ENCODE measurements at regions not wholly inside any gene's neighbourhood (a gene's known extent, or its start where the extent isn't known, plus 50 kb on each side); places are given as distances from the start of the nearest gene placed in this dataset.

DNA sequence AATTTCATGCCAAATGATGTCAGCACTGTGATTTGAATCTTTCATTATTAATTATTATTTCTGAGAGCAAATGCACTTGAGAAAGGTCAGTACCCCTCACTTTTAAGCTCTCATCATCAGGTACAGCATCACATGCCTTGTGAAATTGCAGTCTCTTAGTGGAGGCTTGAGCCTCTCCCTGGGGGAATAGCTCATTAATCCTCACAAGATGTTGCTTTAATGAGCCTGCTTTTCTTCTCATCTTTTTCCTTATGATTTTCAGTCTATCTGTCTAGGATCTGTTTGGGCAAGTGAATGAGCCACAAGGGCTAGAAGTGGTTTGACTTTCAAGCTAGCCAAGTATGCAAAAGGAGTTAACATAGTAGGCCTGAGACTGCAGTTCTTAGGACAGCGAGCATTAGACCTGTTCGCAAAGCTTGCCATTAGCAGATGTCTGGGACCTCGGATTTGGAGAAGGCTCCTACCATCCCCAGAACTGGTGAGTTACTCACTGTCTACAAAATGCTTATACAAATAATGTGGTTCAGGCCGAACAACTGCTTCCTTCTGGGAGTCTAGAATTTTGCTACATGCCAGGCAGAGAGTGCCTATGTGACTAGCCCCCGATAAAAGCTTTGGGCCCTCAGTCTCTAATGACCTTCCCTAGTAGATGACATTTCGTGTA, 174.5 kb downstream of the IL15 start:
- no peak overlapping the region for H3K27ac Mint-ChIP-seq
- ATAC-seq, result peak; percentile 26; the same call in 1 of the 2 replicates

More for the DNA sequence above, 174.5 kb downstream of the IL15 start:
- TF ChIP-seq, protein P1, sequence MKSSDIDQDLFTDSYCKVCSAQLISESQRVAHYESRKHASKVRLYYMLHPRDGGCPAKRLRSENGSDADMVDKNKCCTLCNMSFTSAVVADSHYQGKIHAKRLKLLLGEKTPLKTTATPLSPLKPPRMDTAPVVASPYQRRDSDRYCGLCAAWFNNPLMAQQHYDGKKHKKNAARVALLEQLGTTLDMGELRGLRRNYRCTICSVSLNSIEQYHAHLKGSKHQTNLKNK (CRISPR knock-in tag; IDR thresholded peaks at IDR 0.05), result no peak
- TF ChIP-seq HMGA2 (CRISPR knock-in tag; IDR thresholded peaks at IDR 0.05), result no peak
- no peak for TF ChIP-seq CREM (CRISPR knock-in tag; IDR thresholded peaks at IDR 0.05)
- TF ChIP-seq, protein P2, sequence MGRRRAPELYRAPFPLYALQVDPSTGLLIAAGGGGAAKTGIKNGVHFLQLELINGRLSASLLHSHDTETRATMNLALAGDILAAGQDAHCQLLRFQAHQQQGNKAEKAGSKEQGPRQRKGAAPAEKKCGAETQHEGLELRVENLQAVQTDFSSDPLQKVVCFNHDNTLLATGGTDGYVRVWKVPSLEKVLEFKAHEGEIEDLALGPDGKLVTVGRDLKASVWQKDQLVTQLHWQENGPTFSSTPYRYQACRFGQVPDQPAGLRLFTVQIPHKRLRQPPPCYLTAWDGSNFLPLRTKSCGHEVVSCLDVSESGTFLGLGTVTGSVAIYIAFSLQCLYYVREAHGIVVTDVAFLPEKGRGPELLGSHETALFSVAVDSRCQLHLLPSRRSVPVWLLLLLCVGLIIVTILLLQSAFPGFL (CRISPR knock-in tag; IDR thresholded peaks at IDR 0.05; ENCODE audit: borderline replicate concordance), result no peak
- TF ChIP-seq, protein P3, sequence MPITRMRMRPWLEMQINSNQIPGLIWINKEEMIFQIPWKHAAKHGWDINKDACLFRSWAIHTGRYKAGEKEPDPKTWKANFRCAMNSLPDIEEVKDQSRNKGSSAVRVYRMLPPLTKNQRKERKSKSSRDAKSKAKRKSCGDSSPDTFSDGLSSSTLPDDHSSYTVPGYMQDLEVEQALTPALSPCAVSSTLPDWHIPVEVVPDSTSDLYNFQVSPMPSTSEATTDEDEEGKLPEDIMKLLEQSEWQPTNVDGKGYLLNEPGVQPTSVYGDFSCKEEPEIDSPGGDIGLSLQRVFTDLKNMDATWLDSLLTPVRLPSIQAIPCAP (CRISPR knock-in tag; IDR thresholded peaks at IDR 0.05), result no peak
- TF ChIP-seq, protein P4, sequence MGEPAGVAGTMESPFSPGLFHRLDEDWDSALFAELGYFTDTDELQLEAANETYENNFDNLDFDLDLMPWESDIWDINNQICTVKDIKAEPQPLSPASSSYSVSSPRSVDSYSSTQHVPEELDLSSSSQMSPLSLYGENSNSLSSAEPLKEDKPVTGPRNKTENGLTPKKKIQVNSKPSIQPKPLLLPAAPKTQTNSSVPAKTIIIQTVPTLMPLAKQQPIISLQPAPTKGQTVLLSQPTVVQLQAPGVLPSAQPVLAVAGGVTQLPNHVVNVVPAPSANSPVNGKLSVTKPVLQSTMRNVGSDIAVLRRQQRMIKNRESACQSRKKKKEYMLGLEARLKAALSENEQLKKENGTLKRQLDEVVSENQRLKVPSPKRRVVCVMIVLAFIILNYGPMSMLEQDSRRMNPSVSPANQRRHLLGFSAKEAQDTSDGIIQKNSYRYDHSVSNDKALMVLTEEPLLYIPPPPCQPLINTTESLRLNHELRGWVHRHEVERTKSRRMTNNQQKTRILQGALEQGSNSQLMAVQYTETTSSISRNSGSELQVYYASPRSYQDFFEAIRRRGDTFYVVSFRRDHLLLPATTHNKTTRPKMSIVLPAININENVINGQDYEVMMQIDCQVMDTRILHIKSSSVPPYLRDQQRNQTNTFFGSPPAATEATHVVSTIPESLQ (CRISPR knock-in tag; IDR thresholded peaks at IDR 0.05), result no peak
- TF ChIP-seq, protein P5, sequence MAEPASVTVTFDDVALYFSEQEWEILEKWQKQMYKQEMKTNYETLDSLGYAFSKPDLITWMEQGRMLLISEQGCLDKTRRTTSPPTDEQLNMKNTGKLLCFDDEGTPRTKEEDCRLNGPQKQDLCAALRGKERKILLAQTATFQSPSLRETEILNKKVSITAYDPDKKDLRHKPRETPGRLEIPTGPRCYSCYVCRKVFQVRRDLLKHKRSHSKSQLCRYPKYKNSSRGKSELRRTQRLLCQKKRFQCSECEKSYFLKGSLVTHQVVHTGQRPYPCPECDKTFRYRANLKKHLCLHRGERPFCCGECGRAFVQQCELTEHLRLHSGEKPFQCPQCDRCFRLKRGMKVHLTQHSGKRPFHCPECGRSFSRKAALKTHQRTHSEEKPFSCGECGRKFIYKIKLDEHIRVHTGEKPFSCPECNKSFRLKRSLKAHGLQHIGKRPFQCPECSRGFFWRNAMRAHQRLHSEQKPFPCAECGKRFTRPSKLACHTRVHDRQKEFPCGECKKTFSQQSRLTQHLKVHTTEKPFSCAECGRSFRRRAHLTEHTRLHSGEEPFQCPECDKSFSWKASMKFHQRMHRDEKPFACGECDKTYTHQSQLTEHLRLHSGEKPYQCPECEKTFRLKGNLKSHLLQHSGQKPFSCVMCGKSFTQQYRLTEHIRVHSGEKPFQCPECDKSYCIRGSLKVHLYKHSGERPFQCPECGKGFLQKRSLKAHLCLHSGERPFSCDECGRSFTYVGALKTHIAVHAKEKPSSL (CRISPR knock-in tag; conservative IDR thresholded peaks at IDR 0.05), result no peak
- TF ChIP-seq, protein P6, sequence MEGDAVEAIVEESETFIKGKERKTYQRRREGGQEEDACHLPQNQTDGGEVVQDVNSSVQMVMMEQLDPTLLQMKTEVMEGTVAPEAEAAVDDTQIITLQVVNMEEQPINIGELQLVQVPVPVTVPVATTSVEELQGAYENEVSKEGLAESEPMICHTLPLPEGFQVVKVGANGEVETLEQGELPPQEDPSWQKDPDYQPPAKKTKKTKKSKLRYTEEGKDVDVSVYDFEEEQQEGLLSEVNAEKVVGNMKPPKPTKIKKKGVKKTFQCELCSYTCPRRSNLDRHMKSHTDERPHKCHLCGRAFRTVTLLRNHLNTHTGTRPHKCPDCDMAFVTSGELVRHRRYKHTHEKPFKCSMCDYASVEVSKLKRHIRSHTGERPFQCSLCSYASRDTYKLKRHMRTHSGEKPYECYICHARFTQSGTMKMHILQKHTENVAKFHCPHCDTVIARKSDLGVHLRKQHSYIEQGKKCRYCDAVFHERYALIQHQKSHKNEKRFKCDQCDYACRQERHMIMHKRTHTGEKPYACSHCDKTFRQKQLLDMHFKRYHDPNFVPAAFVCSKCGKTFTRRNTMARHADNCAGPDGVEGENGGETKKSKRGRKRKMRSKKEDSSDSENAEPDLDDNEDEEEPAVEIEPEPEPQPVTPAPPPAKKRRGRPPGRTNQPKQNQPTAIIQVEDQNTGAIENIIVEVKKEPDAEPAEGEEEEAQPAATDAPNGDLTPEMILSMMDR (IDR thresholded peaks at IDR 0.05), result no peak
- TF ChIP-seq, protein P7, sequence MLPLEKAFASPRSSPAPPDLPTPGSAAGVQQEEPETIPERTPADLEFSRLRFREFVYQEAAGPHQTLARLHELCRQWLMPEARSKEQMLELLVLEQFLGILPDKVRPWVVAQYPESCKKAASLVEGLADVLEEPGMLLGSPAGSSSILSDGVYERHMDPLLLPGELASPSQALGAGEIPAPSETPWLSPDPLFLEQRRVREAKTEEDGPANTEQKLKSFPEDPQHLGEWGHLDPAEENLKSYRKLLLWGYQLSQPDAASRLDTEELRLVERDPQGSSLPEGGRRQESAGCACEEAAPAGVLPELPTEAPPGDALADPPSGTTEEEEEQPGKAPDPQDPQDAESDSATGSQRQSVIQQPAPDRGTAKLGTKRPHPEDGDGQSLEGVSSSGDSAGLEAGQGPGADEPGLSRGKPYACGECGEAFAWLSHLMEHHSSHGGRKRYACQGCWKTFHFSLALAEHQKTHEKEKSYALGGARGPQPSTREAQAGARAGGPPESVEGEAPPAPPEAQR (CRISPR knock-in tag; IDR thresholded peaks at IDR 0.05), result no peak
- TF ChIP-seq, protein P8, sequence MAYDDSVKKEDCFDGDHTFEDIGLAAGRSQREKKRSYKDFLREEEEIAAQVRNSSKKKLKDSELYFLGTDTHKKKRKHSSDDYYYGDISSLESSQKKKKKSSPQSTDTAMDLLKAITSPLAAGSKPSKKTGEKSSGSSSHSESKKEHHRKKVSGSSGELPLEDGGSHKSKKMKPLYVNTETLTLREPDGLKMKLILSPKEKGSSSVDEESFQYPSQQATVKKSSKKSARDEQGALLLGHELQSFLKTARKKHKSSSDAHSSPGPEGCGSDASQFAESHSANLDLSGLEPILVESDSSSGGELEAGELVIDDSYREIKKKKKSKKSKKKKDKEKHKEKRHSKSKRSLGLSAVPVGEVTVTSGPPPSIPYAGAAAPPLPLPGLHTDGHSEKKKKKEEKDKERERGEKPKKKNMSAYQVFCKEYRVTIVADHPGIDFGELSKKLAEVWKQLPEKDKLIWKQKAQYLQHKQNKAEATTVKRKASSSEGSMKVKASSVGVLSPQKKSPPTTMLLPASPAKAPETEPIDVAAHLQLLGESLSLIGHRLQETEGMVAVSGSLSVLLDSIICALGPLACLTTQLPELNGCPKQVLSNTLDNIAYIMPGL (CRISPR knock-in tag; IDR thresholded peaks at IDR 0.05), result no peak
- no peak for TF ChIP-seq GABPB1 (CRISPR knock-in tag; IDR thresholded peaks at IDR 0.05)
- TF ChIP-seq, protein P9, sequence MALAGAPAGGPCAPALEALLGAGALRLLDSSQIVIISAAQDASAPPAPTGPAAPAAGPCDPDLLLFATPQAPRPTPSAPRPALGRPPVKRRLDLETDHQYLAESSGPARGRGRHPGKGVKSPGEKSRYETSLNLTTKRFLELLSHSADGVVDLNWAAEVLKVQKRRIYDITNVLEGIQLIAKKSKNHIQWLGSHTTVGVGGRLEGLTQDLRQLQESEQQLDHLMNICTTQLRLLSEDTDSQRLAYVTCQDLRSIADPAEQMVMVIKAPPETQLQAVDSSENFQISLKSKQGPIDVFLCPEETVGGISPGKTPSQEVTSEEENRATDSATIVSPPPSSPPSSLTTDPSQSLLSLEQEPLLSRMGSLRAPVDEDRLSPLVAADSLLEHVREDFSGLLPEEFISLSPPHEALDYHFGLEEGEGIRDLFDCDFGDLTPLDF (CRISPR knock-in tag; IDR thresholded peaks at IDR 0.05), result no peak
- TF ChIP-seq SOX15 (CRISPR knock-in tag; IDR thresholded peaks at IDR 0.05), result no peak
- TF ChIP-seq, protein P10, sequence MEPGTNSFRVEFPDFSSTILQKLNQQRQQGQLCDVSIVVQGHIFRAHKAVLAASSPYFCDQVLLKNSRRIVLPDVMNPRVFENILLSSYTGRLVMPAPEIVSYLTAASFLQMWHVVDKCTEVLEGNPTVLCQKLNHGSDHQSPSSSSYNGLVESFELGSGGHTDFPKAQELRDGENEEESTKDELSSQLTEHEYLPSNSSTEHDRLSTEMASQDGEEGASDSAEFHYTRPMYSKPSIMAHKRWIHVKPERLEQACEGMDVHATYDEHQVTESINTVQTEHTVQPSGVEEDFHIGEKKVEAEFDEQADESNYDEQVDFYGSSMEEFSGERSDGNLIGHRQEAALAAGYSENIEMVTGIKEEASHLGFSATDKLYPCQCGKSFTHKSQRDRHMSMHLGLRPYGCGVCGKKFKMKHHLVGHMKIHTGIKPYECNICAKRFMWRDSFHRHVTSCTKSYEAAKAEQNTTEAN (CRISPR knock-in tag; IDR thresholded peaks at IDR 0.05), result no peak
- no peak for TF ChIP-seq SP1 (CRISPR knock-in tag; conservative IDR thresholded peaks at IDR 0.05)
- TF ChIP-seq, protein P11, sequence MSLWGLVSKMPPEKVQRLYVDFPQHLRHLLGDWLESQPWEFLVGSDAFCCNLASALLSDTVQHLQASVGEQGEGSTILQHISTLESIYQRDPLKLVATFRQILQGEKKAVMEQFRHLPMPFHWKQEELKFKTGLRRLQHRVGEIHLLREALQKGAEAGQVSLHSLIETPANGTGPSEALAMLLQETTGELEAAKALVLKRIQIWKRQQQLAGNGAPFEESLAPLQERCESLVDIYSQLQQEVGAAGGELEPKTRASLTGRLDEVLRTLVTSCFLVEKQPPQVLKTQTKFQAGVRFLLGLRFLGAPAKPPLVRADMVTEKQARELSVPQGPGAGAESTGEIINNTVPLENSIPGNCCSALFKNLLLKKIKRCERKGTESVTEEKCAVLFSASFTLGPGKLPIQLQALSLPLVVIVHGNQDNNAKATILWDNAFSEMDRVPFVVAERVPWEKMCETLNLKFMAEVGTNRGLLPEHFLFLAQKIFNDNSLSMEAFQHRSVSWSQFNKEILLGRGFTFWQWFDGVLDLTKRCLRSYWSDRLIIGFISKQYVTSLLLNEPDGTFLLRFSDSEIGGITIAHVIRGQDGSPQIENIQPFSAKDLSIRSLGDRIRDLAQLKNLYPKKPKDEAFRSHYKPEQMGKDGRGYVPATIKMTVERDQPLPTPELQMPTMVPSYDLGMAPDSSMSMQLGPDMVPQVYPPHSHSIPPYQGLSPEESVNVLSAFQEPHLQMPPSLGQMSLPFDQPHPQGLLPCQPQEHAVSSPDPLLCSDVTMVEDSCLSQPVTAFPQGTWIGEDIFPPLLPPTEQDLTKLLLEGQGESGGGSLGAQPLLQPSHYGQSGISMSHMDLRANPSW (CRISPR knock-in tag; conservative IDR thresholded peaks at IDR 0.05; ENCODE audit: low read depth), result no peak
- TF ChIP-seq GTF2I (CRISPR knock-in tag; conservative IDR thresholded peaks at IDR 0.05), result no peak
- TF ChIP-seq ZNF232 (CRISPR knock-in tag; IDR thresholded peaks at IDR 0.05), result no peak
- TF ChIP-seq, protein P12, sequence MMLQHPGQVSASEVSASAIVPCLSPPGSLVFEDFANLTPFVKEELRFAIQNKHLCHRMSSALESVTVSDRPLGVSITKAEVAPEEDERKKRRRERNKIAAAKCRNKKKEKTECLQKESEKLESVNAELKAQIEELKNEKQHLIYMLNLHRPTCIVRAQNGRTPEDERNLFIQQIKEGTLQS (CRISPR knock-in tag; conservative IDR thresholded peaks at IDR 0.05), result no peak
- no peaks in the 10 kb centered on the region for H3K27me3 Mint-ChIP-seq (ENCODE audit: low read depth)
- ChIA-PET POLR2A (interaction anchor here (0.5 kb wide), 1 partner anchor 375 kb away, joined by 3 read pairs; no protein-coding TSS in a partner anchor), CTCF (interaction anchor here (1.4 kb wide), 1 partner anchor 157 kb away, joined by 4 read pairs; no protein-coding TSS in a partner anchor)
- peaks cover 26% of the 10 kb centered on the region for H3K4me1 Mint-ChIP-seq
- H3K36me3 Mint-ChIP-seq, result no peaks in the 10 kb centered on the region
- no peak overlapping the region for H3K4me3 Mint-ChIP-seq
- no peak for DNase-seq (ENCODE audit: low spot score)
- no peaks in the 10 kb centered on the region for H3K9me3 Mint-ChIP-seq
